HUDEP-2 (cell line): ENCODE measurements at regions not wholly inside any gene's neighbourhood (a gene's known extent, or its start where the extent isn't known, plus 50 kb on each side); places are given as distances from the start of the nearest gene placed in this dataset.

Experiments
- DNase-seq, 76 experiments: peaks; one replicate each; lab custom pipeline; 2025; ENCODE audit not compliant: unreplicated experiment in 76 of 76; lab: John Stamatoyannopoulos, UW

GRCh38 chr3:3633761-3634160 lies 165.5 kb upstream of the LRRN1 start:
- DNase-seq: no peak

GRCh38 chr3:3632449-3632848 lies 166.8 kb upstream of the LRRN1 start:
- no peak for DNase-seq

GRCh38 chr3:3631114-3631513 lies 168.1 kb upstream of the LRRN1 start:
- no peak for DNase-seq

- no peak for DNase-seq
Observed at GRCh38 chr3:3629911-3630310, 169.3 kb upstream of the LRRN1 start.

GRCh38 chr3:3628676-3629328 lies 170.4 kb upstream of the LRRN1 start:
- DNase-seq: no peak

- no peak for DNase-seq
Observed at GRCh38 chr3:3627114-3627513, 172.1 kb upstream of the LRRN1 start.

GRCh38 chr3:3625544-3626271 lies 173.5 kb upstream of the LRRN1 start:
- DNase-seq: no peak

- DNase-seq: no peak
Observed at GRCh38 chr3:3619815-3620214, 179.4 kb upstream of the LRRN1 start.

- no peak for DNase-seq
Observed at GRCh38 chr3:3618623-3619022, 180.6 kb upstream of the LRRN1 start.

- DNase-seq: no peak
Observed at GRCh38 chr3:3615533-3615932, 183.7 kb upstream of the LRRN1 start.

- DNase-seq: no peak
Observed at GRCh38 chr3:3610581-3611298, 188.5 kb upstream of the LRRN1 start.

GRCh38 chr3:3606321-3606720 lies 192.9 kb upstream of the LRRN1 start:
- DNase-seq: no peak

- DNase-seq: no peak
Observed at GRCh38 chr3:3605226-3605625, 194.0 kb upstream of the LRRN1 start.

GRCh38 chr3:3603351-3603750 lies 195.9 kb upstream of the LRRN1 start:
- no peak for DNase-seq

GRCh38 chr3:3600665-3601340 lies 198.4 kb upstream of the LRRN1 start:
- DNase-seq: no peak

- DNase-seq: no peak
Observed at GRCh38 chr3:3599016-3599415, 200.2 kb upstream of the LRRN1 start.

GRCh38 chr3:3594986-3595385 lies 204.2 kb upstream of the LRRN1 start:
- no peak for DNase-seq

GRCh38 chr3:3589715-3590130 lies 209.5 kb upstream of the LRRN1 start:
- no peak for DNase-seq

GRCh38 chr3:3587647-3587972 lies 211.6 kb upstream of the LRRN1 start:
- no peak for DNase-seq

GRCh38 chr3:3586843-3587646 lies 212.2 kb upstream of the LRRN1 start:
- no peak for DNase-seq

GRCh38 chr3:3586336-3586735 lies 212.9 kb upstream of the LRRN1 start:
- no peak for DNase-seq
